ENCODE measurements at regions not wholly inside any gene's neighbourhood (a gene's known extent, or its start where the extent isn't known, plus 50 kb on each side); places are given as distances from the start of the nearest gene placed in this dataset.

- no peak overlapping the region for H3K27ac ChIP-seq (ENCODE audit: low read length)
- no peaks in the 10 kb centered on the region for H3K27me3 ChIP-seq (ENCODE audit: control insufficient read depth, insufficient read depth, low read length)
- POLR2A ChIA-PET: no interaction called here
- DNase-seq (ENCODE audit: low read depth, low spot score): no peak
- H3K4me3 ChIP-seq (ENCODE audit: low read depth in 2 of 2, low read length in 2 of 2): no peak overlapping the region
- no peak for TF ChIP-seq REST (IDR thresholded peaks at IDR 0.05; ENCODE audit: insufficient read depth in 1 of 2, low read depth in 2 of 2, low read length in 1 of 2)
- CTCF ChIA-PET: no interaction called here
- H3K9me3 ChIP-seq (ENCODE audit: control insufficient read depth, insufficient read depth, low read depth, low read length): no peaks in the 10 kb centered on the region
- intact Hi-C loops (cut with micrococcal nuclease; ENCODE audit: unreplicated experiment): no loop called here
- ATAC-seq: no peak
- BruUV-seq (replicated peaks): no TSS peak
- no peaks in the 10 kb centered on the region for H3K4me1 ChIP-seq (ENCODE audit: control insufficient read depth, insufficient read depth, low read length)
- no peaks in the 10 kb centered on the region for H3K36me3 ChIP-seq (ENCODE audit: control insufficient read depth, insufficient read depth, low read length)
- in situ Hi-C loops (cut with HindIII; ENCODE audit: low pct_unique_long_range_greater_than_20kb, low sequenced_read_pairs): no loop called here
Observed at GRCh38 chr7:42617806-42618457, 293.9 kb downstream of the C7orf25 start.

- DNase-seq (ENCODE audit: low read depth, low spot score) (no peak), ATAC-seq (no peak)
- no peaks in the 10 kb centered on the region for H3K27me3 ChIP-seq (ENCODE audit: control insufficient read depth, insufficient read depth, low read length)
- no peaks in the 10 kb centered on the region for H3K36me3 ChIP-seq (ENCODE audit: control insufficient read depth, insufficient read depth, low read length)
- H3K27ac ChIP-seq (ENCODE audit: low read length): no peak overlapping the region
- no peak overlapping the region for H3K4me3 ChIP-seq (ENCODE audit: low read depth in 2 of 2, low read length in 2 of 2)
- TF ChIP-seq TCF7L2 (IDR thresholded peaks at IDR 0.05; ENCODE audit: low read depth, low read length): no peak
- no peak for TF ChIP-seq CTCF (IDR thresholded peaks at IDR 0.05)
- TF ChIP-seq SIN3A (IDR thresholded peaks at IDR 0.05; ENCODE audit: borderline replicate concordance, insufficient read depth, low read depth, low read length): no peak
- TF ChIP-seq POLR2AphosphoS5 (IDR thresholded peaks at IDR 0.05; ENCODE audit: low read depth, low read length): no peak
- no peak for TF ChIP-seq REST (IDR thresholded peaks at IDR 0.05; ENCODE audit: insufficient read depth in 1 of 2, low read depth in 2 of 2, low read length in 1 of 2)
- ChIA-PET CTCF (no interaction called here), POLR2A (no interaction called here)
- intact Hi-C loops (cut with micrococcal nuclease; ENCODE audit: unreplicated experiment): no loop called here
- no TSS peak for BruUV-seq (replicated peaks)
- H3K9me3 ChIP-seq (ENCODE audit: control insufficient read depth, insufficient read depth, low read depth, low read length): no peaks in the 10 kb centered on the region
- in situ Hi-C loops (cut with HindIII; ENCODE audit: low pct_unique_long_range_greater_than_20kb, low sequenced_read_pairs): no loop called here
- H3K4me1 ChIP-seq (ENCODE audit: control insufficient read depth, insufficient read depth, low read length): no peaks in the 10 kb centered on the region
Observed at GRCh38 chr7:42617071-42617765, 294.7 kb downstream of the C7orf25 start.
